HG03039 (cell line): ENCODE measurements at regions not wholly inside any gene's neighbourhood (a gene's known extent, or its start where the extent isn't known, plus 50 kb on each side); places are given as distances from the start of the nearest gene placed in this dataset.
"Not testable (repeated sequence)": the region's sequence is repeated elsewhere in the genome, so short reads cannot be mapped to it uniquely, and the experiment has no call there.

Experiments used
- ATAC-seq: cut with Tn5 transposase; IDR thresholded peaks from one replicate; pipeline ENCODE4 v1.9.1; 2021; ENCODE audit warnings: mild to moderate bottlenecking, moderate library complexity; ENCODE audit not compliant: unreplicated experiment

DNA sequence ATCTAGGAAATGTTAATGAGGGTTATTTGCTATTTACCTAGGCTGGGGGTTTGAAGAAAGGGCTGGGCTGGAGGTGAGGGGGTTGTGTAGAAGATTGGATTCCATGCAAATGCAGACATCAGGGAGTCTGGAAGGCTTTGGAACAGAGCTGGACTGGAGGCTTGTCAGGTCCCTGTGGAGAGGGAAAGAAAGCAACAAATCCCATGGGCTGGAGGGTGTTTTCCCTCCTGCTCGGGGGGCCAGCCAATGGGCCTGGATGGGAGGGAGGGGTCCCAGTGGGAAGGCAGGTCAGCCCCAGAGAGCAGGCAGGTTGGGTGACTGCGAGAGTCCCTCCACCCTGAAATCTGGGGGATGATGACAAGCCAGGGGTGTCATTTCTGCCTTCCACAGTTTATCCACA, 431.8 kb downstream of the RPS24 start:
- ATAC-seq, result no peak

DNA sequence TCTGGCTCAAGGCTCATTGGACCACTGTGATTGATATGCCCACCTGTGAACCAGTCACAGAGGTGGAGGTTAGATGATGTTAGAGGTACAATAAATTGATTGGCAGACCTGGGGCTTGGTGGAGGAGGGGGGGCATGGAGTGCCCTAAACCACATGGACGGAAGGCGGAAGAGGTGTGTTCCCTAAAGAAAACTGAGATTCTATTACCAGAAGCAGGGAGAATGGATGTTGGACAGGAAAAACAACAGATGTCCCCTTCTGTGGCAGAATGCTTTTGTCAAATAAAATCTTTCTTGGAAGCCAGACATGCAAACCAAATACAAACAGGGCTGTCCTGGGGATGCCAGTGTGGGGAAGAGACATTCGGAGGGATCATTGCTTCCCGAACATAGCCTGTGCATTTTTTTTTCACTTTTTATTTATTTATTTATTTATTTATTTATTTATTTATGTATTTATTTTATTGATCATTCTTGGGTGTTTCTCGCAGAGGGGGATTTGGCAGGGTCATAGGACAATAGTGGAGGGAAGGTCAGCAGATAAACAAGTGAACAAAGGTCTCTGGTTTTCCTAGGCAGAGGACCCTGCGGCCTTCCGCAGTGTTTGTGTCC, 433.9 kb downstream of the RPS24 start:
- ATAC-seq, result no peak

DNA sequence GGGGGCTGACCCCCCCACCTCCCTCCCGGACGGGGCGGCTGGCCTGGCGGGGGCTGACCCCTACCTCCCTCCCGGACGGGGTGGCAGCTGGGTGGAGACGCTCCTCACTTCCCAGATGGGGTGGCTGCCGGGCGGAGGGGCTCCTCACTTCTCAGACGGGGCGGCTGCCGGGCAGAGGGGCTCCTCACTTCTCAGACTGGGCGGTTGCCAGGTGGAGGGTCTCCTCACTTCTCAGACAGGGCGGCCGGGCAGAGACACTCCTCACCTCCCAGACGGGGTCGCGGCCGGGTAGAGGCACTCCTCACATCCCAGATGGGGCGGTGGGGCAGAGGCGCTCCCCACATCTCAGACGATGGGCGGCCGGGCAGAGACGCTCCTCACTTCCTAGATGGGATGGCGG, 435.1 kb downstream of the RPS24 start:
- not testable (repeated sequence) for ATAC-seq

GRCh38 chr10:78470267-78471103, 436.8 kb downstream of the RPS24 start:
- ATAC-seq, result no peak

DNA sequence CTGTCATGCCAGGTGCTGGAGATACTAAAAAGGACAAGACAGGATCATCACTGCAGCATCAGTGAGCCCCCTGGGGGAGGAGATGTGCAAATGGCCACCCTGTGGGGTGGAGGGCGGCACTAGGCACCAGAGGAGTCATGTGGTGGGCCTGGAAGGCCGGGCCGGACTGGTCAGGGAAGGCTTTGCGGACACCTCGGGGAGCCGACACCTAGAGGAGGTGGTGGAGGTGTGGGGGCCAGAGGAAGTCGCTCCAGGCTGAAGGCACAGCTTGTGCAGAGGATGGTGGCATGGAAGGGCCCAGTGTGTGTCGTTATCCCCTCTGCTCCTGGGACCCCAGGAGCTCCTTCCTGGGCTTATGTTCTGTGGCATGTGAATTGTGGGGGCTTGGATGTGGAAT, 437.7 kb downstream of the RPS24 start:
- ATAC-seq, result no peak

DNA sequence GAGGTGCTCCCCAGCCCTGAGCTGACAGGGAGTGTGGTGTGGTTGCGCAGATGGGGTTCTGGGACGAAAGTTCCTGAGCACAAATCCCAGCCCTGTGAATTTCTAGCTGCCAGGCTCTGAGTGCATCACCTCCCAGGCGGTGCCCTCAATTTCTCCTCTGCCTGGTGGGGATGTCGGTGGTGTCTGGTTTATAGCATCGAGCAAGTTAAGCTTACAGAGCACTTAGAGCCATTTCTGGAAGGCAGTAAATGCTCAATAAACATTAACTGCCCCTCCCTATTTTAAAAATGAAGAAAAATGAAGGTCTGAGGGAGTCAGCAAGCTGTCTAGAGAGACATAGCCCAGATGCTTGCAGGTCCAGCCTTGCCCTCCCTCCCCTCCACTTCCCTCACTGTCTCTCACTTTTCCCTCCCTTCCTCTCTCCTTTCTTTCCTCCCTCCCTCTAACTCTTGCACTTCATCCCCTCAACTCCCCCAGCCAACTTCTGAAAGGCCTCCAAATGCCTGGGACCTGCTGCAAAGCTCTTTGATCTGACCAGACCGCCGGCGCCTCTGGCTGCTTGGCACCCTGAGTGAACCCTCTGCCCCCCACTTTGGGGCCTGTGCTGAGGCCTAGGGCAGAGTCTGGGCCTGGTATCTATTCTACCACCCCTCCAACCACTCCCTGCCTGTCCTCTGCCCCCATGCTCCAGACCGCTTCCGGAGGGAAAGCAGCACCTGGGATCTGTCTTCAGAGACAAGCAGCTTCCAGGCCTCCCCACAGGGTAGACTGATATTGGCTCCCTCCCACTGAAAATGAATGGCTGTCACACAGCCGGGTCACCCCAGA, 438.3 kb downstream of the RPS24 start:
- no peak for ATAC-seq

DNA sequence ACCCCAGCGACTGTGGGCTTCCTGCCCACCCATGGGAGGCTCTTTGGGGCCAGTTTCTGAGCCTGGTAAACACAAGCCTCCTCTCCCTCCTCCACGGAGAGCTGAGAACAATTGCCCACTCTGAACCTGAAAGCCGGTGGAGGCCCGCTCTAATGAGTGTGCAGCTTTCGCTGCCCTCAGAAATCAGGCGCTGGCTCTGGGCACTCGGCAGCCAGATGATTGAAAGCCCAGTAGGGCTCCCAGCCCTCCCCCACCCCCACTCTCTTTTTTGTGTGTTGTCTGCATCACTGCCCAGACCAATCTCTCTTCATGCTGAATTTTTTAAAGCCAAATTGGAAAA, 438.9 kb downstream of the RPS24 start:
- no peak for ATAC-seq

- no peak for ATAC-seq
Observed at GRCh38 chr10:78473006-78473405, 439.3 kb downstream of the RPS24 start.

DNA sequence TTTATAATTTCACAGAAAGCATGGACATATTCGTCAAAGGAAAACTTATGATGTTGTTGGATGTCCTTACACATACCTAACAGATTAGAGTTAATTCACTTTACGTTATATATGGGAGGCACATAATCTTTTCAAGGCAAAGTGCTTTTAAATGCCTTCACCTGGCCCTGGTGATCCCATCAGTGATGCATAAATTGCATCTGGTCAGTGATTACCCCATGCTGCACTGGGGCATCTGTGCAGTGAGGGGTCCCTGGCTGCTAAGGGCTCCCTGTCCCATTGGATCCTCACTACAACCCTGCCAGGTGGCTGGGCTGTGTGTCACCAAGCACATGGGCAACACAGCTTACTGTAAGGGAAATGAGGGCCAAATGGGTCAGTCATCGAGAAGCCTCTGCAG, 441.1 kb downstream of the RPS24 start:
- ATAC-seq, result no peak

GRCh38 chr10:78475437-78475836, 441.8 kb downstream of the RPS24 start:
- ATAC-seq, result no peak

- ATAC-seq, result no peak
Observed at GRCh38 chr10:78476156-78476555, 442.5 kb downstream of the RPS24 start.

DNA sequence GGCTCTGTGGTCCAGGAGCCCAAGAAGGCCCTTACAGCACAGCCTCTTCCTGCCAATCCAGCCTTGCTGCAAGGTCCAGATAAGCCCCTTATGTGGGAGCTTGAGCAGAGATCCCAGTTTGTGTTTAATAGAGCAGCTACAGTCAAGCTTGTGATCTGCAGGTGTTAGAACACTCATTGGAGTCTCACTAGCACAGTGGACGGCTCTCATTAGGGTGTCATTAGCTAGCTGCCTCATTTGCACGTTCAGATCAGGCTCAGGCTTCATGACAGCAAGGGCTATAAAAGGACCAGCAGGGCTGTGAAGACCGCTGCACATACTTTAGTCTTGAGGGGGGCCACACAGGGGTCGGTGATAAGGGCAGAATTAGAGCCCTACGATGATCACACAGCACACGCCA, 443.2 kb downstream of the RPS24 start:
- no peak for ATAC-seq

DNA sequence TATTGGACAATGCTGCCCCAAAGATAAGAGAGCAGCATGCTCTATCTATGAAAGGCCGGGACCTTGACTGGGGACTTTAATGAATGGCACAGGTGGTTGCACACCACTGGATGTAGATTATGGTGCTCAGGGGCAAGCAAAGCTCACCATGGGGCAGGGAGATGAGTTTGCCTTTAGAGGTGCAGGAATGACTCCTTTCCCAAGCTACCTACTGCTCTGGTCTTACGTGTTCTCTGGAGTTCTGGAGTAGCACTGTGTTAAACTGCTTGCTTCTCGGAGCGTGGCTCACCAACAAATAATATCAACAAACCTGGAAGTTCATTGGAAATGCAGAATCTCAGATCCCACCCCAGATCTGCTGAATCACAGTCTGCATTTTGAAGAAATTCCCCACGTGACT, 445.3 kb downstream of the RPS24 start:
- no peak for ATAC-seq

GRCh38 chr10:78479467-78479866, 445.8 kb downstream of the RPS24 start:
- no peak for ATAC-seq

GRCh38 chr10:78481842-78482241, 448.2 kb downstream of the RPS24 start:
- no peak for ATAC-seq

- no peak for ATAC-seq
Observed at GRCh38 chr10:78483641-78484040, 450.0 kb downstream of the RPS24 start.

DNA sequence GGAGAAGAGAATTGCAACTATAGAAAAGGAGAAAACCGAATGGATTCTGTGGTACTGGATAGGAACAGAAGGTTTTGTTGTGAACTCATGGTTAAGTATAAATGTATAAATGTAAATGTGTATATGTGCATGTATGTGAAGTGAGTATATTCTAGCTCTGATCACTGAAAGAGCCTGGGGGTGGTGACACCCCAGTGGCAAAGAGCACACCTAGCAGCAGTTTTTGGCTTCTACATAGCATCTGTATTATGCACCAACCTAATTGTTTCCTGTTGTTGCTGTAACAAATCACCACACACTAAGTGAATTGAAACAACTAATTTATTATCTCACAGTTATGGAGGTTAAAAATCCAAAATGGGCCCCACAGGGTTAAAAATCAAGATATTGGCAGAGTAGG, 455.4 kb downstream of the RPS24 start:
- ATAC-seq, result no peak

- ATAC-seq, result no peak
Observed at GRCh38 chr10:78491812-78492211, 458.1 kb downstream of the RPS24 start.

DNA sequence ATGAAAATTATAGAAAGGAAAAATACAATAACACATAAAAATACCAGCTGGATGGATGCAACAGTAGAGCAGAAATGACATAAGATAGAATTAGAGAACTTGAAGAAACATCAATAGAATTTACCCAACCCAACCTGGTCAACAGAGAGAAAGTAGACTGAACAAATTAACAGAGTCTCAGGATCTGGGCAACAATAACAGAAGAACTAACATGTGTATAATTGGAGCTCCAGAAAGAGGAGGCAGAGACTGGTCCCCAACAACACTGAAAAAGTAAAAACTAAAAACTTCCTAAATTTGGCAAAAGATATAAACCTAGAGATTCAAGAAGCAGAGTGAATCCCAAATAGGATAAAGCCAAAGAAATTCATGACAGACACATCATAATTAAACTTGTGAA, 458.8 kb downstream of the RPS24 start:
- no peak for ATAC-seq

- no peak for ATAC-seq
Observed at GRCh38 chr10:78494179-78494578, 460.5 kb downstream of the RPS24 start.

GRCh38 chr10:78502210-78502936, 468.7 kb downstream of the RPS24 start:
- ATAC-seq, result no peak
